Glutamatergic neuron (in vitro differentiated cells): ENCODE measurements at regions not wholly inside any gene's neighbourhood (a gene's known extent, or its start where the extent isn't known, plus 50 kb on each side); places are given as distances from the start of the nearest gene placed in this dataset.

ENCODE experiments used
- DNase-seq: peaks from one replicate; pipeline ENCODE4 v3.0.0; 2022
- H3K27ac Mint-ChIP-seq: one replicate; pipeline ENCODE4 v1.8.0; 2020; ENCODE audit warnings: mild to moderate bottlenecking, mixed read lengths, inconsistent platforms; ENCODE audit not compliant: unreplicated experiment
- H3K27me3 Mint-ChIP-seq: one replicate; pipeline ENCODE4 v1.8.0; 2020; ENCODE audit warnings: mild to moderate bottlenecking, moderate library complexity, mixed read lengths, inconsistent platforms; ENCODE audit not compliant: unreplicated experiment
- H3K36me3 Mint-ChIP-seq: one replicate; pipeline ENCODE4 v1.8.0; 2020; ENCODE audit warnings: mild to moderate bottlenecking, mixed read lengths, inconsistent platforms; ENCODE audit not compliant: unreplicated experiment
- H3K4me1 Mint-ChIP-seq: one replicate; pipeline ENCODE4 v1.8.0; 2020; ENCODE audit warnings: mild to moderate bottlenecking, low read depth, mixed read lengths, inconsistent platforms; ENCODE audit not compliant: unreplicated experiment
- H3K4me3 Mint-ChIP-seq: one replicate; pipeline ENCODE4 v1.8.0; 2020; ENCODE audit warnings: mild to moderate bottlenecking, mixed read lengths, inconsistent platforms; ENCODE audit not compliant: unreplicated experiment
- H3K9me3 Mint-ChIP-seq: one replicate; pipeline ENCODE4 v1.8.0; 2020; ENCODE audit warnings: mild to moderate bottlenecking, moderate library complexity, mixed read lengths, inconsistent platforms; ENCODE audit not compliant: unreplicated experiment
- CTCF ChIP-seq: fragments of 200-600 bp; sonication (generic); IDR thresholded peaks from one replicate; pipeline ENCODE4 v1.5.0; 2021; ENCODE audit not compliant: partially characterized antibody, unreplicated experiment

- H3K27ac Mint-ChIP-seq = no peak overlapping the region
- TF ChIP-seq CTCF = no peak
- no peak for DNase-seq
- no peaks in the 10 kb centered on the region for H3K27me3 Mint-ChIP-seq
- no peaks in the 10 kb centered on the region for H3K36me3 Mint-ChIP-seq
- H3K4me1 Mint-ChIP-seq = no peaks in the 10 kb centered on the region
- no peak overlapping the region for H3K4me3 Mint-ChIP-seq
- H3K9me3 Mint-ChIP-seq = peaks cover under 1% of the 10 kb centered on the region
These were observed 630.5 kb downstream of the TDRD15 start for GRCh38 chr2:21754164-21754788.

GRCh38 chr2:21757805-21758430, 634.1 kb downstream of the TDRD15 start:
- no peaks in the 10 kb centered on the region for H3K36me3 Mint-ChIP-seq
- no peak overlapping the region for H3K4me3 Mint-ChIP-seq
- TF ChIP-seq CTCF = no peak
- H3K27ac Mint-ChIP-seq = no peak overlapping the region
- no peaks in the 10 kb centered on the region for H3K4me1 Mint-ChIP-seq
- peaks cover 2% of the 10 kb centered on the region for H3K9me3 Mint-ChIP-seq
- no peaks in the 10 kb centered on the region for H3K27me3 Mint-ChIP-seq
- DNase-seq = no peak

GRCh38 chr2:21759819-21760218, 636.1 kb downstream of the TDRD15 start:
- no peaks in the 10 kb centered on the region for H3K4me1 Mint-ChIP-seq

GRCh38 chr2:21761361-21761760, 637.6 kb downstream of the TDRD15 start:
- Mint-ChIP-seq H3K9me3 (peaks cover 2% of the 10 kb centered on the region), H3K4me1 (no peaks in the 10 kb centered on the region), H3K27me3 (no peaks in the 10 kb centered on the region), H3K4me3 (no peak overlapping the region), H3K36me3 (no peaks in the 10 kb centered on the region), H3K27ac (no peak overlapping the region)
- TF ChIP-seq CTCF = no peak
- DNase-seq = no peak

More at GRCh38 chr2:21759819-21760218, 636.1 kb downstream of the TDRD15 start:
- Mint-ChIP-seq H3K36me3 (no peaks in the 10 kb centered on the region), H3K4me3 (no peak overlapping the region), H3K27ac (no peak overlapping the region), H3K9me3 (peaks cover 2% of the 10 kb centered on the region), H3K27me3 (no peaks in the 10 kb centered on the region)
- no peak for DNase-seq
- TF ChIP-seq CTCF = no peak

GRCh38 chr2:21763501-21763900, 639.7 kb downstream of the TDRD15 start:
- H3K27me3 Mint-ChIP-seq = no peaks in the 10 kb centered on the region
- H3K4me1 Mint-ChIP-seq = no peaks in the 10 kb centered on the region
- H3K27ac Mint-ChIP-seq = no peak overlapping the region
- H3K36me3 Mint-ChIP-seq = no peaks in the 10 kb centered on the region
- no peak overlapping the region for H3K4me3 Mint-ChIP-seq
- TF ChIP-seq CTCF = no peak
- H3K9me3 Mint-ChIP-seq = peaks cover 2% of the 10 kb centered on the region
- no peak for DNase-seq
